Liver (tissue), 8 donors: ENCODE measurements at regions not wholly inside any gene's neighbourhood (a gene's known extent, or its start where the extent isn't known, plus 50 kb on each side); places are given as distances from the start of the nearest gene placed in this dataset.

Experiments
- DNase-seq: peaks from one replicate; pipeline ENCODE4 v3.0.0-alpha.2; 2017; ENCODE audit warnings: low spot score
- H3K27ac ChIP-seq, 2 donors: one replicate each; pipeline ENCODE4 v1.7.0; 2013; ENCODE audit warnings: inconsistent platforms in 2 of 2, low read length in 2 of 2, control low read depth in 1 of 2, low read depth in 1 of 2, mild to moderate bottlenecking in 1 of 2
- H3K27me3 ChIP-seq, 4 donors: one replicate each; pipeline versions ENCODE4 v1.6.1 to v1.7.0; 2013; ENCODE audit warnings: low read length in 3 of 4, inconsistent platforms in 1 of 4, mild to moderate bottlenecking in 1 of 4, moderate library complexity in 1 of 4; ENCODE audit not compliant: control insufficient read depth in 4 of 4, insufficient read depth in 4 of 4
- H3K36me3 ChIP-seq, 4 donors: one replicate each; pipeline versions ENCODE4 v1.6.1 to v1.7.0; 2013; ENCODE audit warnings: low read length in 3 of 4, mild to moderate bottlenecking in 3 of 4, low read depth in 1 of 4, moderate library complexity in 1 of 4; ENCODE audit not compliant: control insufficient read depth in 4 of 4, insufficient read depth in 3 of 4
- H3K4me1 ChIP-seq, 4 donors: one replicate each; pipeline versions ENCODE4 v1.6.1 to v1.7.0; 2013; ENCODE audit warnings: low read length in 3 of 4, mild to moderate bottlenecking in 3 of 4, moderate library complexity in 1 of 4; ENCODE audit not compliant: control insufficient read depth in 4 of 4, insufficient read depth in 4 of 4
- H3K4me3 ChIP-seq, 3 donors: one replicate each; pipeline versions ENCODE4 v1.6.1 to v1.7.0; 2013; ENCODE audit warnings: low read length in 3 of 3, control low read depth in 1 of 3, low read depth in 1 of 3, mild to moderate bottlenecking in 1 of 3
- H3K9ac ChIP-seq, 2 donors: one replicate each; pipeline ENCODE4 v1.7.0; 2013; ENCODE audit warnings: low read length in 2 of 2, mild to moderate bottlenecking in 2 of 2, moderate library complexity in 2 of 2, control low read depth in 1 of 2, low read depth in 1 of 2
- H3K9me3 ChIP-seq, 4 donors: one replicate each; pipeline versions ENCODE4 v1.6.1 to v1.7.0; 2013; ENCODE audit warnings: low read length in 3 of 4; ENCODE audit not compliant: control insufficient read depth in 4 of 4
- ATF3 ChIP-seq: IDR thresholded peaks from 2 replicates; pipeline ENCODE4 v1.6.1; 2016; ENCODE audit warnings: antibody characterized with exemption
- CTCF ChIP-seq: fragments of 150-350 bp; IDR thresholded peaks from 2 replicates; pipeline ENCODE4 v1.5.1; 2017; ENCODE audit warnings: improper control_type of control experiment, low read depth, low read length; ENCODE audit not compliant: missing input control
- EGR1 ChIP-seq, 2 donors: IDR thresholded peaks; 2 replicates each; pipeline ENCODE4 v1.6.1; 2016 to 2018; ENCODE audit warnings: antibody characterized with exemption in 2 of 2, low read depth in 2 of 2
- FOXA1 ChIP-seq: IDR thresholded peaks from 2 replicates; pipeline ENCODE4 v1.6.1; 2016; ENCODE audit warnings: antibody characterized with exemption
- FOXA2 ChIP-seq: IDR thresholded peaks from 2 replicates; pipeline ENCODE4 v1.6.1; 2016; ENCODE audit warnings: antibody characterized with exemption
- GABPA ChIP-seq, 2 donors: IDR thresholded peaks in 1 of 2; conservative IDR thresholded peaks in 1 of 2; 2 replicates each; pipeline ENCODE4 v1.6.1; 2016; ENCODE audit warnings: antibody characterized with exemption in 2 of 2, mild to moderate bottlenecking in 1 of 2, moderate library complexity in 1 of 2
- HNF4A ChIP-seq, 2 donors: conservative IDR thresholded peaks; 2 replicates each; pipeline ENCODE4 v1.6.1; 2016; ENCODE audit warnings: antibody characterized with exemption in 2 of 2, mild to moderate bottlenecking in 2 of 2
- HNF4G ChIP-seq: IDR thresholded peaks from 2 replicates; pipeline ENCODE4 v1.6.1; 2016; ENCODE audit warnings: antibody characterized with exemption
- JUND ChIP-seq, 2 donors: IDR thresholded peaks; 2 replicates each; pipeline ENCODE4 v1.6.1; 2016; ENCODE audit warnings: antibody characterized with exemption in 2 of 2
- MAX ChIP-seq: IDR thresholded peaks from 2 replicates; pipeline ENCODE4 v1.6.1; 2016; ENCODE audit warnings: antibody characterized with exemption
- NR2F2 ChIP-seq: IDR thresholded peaks from 2 replicates; pipeline ENCODE4 v1.6.1; 2016; ENCODE audit warnings: antibody characterized with exemption
- RAD21 ChIP-seq, 2 donors: IDR thresholded peaks; 2 replicates each; pipeline ENCODE4 v1.6.1; 2016; ENCODE audit warnings: antibody characterized with exemption in 2 of 2, mild to moderate bottlenecking in 2 of 2
- REST ChIP-seq: IDR thresholded peaks from 2 replicates; pipeline ENCODE4 v1.6.1; 2016; ENCODE audit warnings: antibody characterized with exemption, mild to moderate bottlenecking
- RXRA ChIP-seq, 2 donors: IDR thresholded peaks; 2 replicates each; pipeline ENCODE4 v1.6.1; 2017 to 2018; ENCODE audit warnings: antibody characterized with exemption in 2 of 2, mild to moderate bottlenecking in 1 of 2
- SP1 ChIP-seq: IDR thresholded peaks from 2 replicates; pipeline ENCODE4 v1.6.1; 2018; ENCODE audit warnings: antibody characterized with exemption, mild to moderate bottlenecking
- TAF1 ChIP-seq: conservative IDR thresholded peaks from 2 replicates; pipeline ENCODE4 v1.6.1; 2016; ENCODE audit warnings: antibody characterized with exemption, mild to moderate bottlenecking
- YY1 ChIP-seq: IDR thresholded peaks from 2 replicates; pipeline ENCODE4 v1.6.1; 2016; ENCODE audit warnings: antibody characterized with exemption, mild to moderate bottlenecking
- ZBTB33 ChIP-seq: IDR thresholded peaks from 2 replicates; pipeline ENCODE4 v1.6.1; 2016; ENCODE audit warnings: antibody characterized with exemption
- whole genome bisulfite sequencing: extraction: QIAGEN DNeasy Blood & Tissue Kit; methylation state at CpG from one replicate; pipeline ENCODE4 v1.1.7; 2013; 5-methylcytosine and 5-hydroxymethylcytosine counted together
- donor health status: healthy.
- donor health status: healthy.
- donor health status: healthy.
- donor health status: healthy.
- donor health status: healthy.

GRCh38 chr3:34969513-34969912, 669.8 kb upstream of the ARPP21 start:
- Histone ChIP-seq H3K36me3 (no peaks in the 10 kb centered on the region), H3K27me3 (no peaks in the 10 kb centered on the region), H3K4me3 (no peak overlapping the region), H3K4me1 (no peaks in the 10 kb centered on the region), H3K9ac (no peak overlapping the region), H3K27ac (no peak overlapping the region), H3K9me3 (no peaks in the 10 kb centered on the region)
- TF ChIP-seq CTCF (no peak), RAD21 (IDR thresholded peaks at IDR 0.05) (peak; percentile 45 to 54)
- WGBS: 75% methylated on average over 2 of the region's 2 CpGs
- DNase-seq: no peak

- DNase-seq: no peak
- H3K36me3 ChIP-seq: no peaks in the 10 kb centered on the region
- H3K9me3 ChIP-seq: no peaks in the 10 kb centered on the region
- no peaks in the 10 kb centered on the region for H3K27me3 ChIP-seq
- H3K9ac ChIP-seq: no peak overlapping the region
- no peak overlapping the region for H3K27ac ChIP-seq
- H3K4me3 ChIP-seq: no peak overlapping the region
- no peaks in the 10 kb centered on the region for H3K4me1 ChIP-seq
- no peak for TF ChIP-seq SP1
Measured at GRCh38 chr3:34972481-34972880, 666.8 kb upstream of the ARPP21 start.

- TF ChIP-seq FOXA2 (no peak), REST (no peak), NR2F2 (no peak), ZBTB33 (no peak), TAF1 (no peak), HNF4A (conservative IDR thresholded peaks at IDR 0.05) (no peak), JUND (IDR thresholded peaks at IDR 0.05) (no peak), EGR1 (IDR thresholded peaks at IDR 0.05; ENCODE audit: low read depth in 2 of 2) (no peak), MAX (no peak), SP1 (no peak), RXRA (IDR thresholded peaks at IDR 0.05) (no peak), HNF4G (no peak), CTCF (no peak), ATF3 (no peak), FOXA1 (no peak), RAD21 (IDR thresholded peaks at IDR 0.05) (no peak), GABPA (IDR thresholded peaks at IDR 0.05 in 1 of 2, conservative IDR thresholded peaks at IDR 0.05 in 1 of 2) (no peak), YY1 (no peak)
- Histone ChIP-seq H3K9me3 (no peaks in the 10 kb centered on the region), H3K4me1 (no peaks in the 10 kb centered on the region), H3K4me3 (no peak overlapping the region), H3K27ac (no peak overlapping the region), H3K27me3 (no peaks in the 10 kb centered on the region), H3K9ac (no peak overlapping the region), H3K36me3 (no peaks in the 10 kb centered on the region)
- WGBS: 72% methylated on average over 1 of the region's 1 CpG
- no peak for DNase-seq
Measured at GRCh38 chr3:34973586-34973985, 665.7 kb upstream of the ARPP21 start.
